ENCODE measurements at regions not wholly inside any gene's neighbourhood (a gene's known extent, or its start where the extent isn't known, plus 50 kb on each side); places are given as distances from the start of the nearest gene placed in this dataset.

DNA sequence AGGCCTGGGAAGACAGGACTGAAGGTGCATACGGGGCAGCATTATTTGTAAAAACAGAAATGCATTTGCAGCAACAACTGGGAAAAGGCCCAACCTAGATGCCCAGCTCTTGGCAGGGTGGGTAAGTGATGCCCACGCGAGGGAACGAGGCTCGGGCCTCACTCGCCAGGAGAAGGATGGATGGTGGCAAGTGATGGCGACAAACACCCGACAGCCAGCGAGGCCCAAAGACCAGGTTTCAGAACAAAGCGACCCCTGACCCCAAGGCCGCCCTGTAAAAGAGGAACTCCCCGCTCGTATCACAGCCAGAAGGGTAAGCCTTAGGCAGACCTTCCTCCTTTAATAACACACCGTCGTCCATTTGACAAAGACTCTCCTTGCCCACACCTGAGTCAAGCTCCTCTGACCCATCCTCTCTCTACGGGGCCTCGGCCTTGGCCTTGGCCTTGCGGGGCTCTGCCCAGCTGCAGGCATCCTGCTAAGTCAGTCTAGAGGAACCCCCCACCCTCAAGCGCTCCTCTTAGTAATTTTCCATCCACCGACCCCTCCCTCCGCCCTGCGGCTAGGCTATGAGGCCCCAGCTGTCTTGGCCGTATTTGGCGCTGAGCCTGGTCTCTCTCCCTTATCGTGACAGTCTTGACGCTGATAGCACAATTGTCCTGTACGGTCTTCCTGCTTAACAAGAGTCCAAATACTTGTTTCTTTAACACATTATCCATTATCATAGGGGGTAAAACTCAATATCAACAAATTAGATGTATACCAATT, 80.2 kb downstream of the NCOR2 start:
- 90 to 93% methylated on average over 27 of the region's 27 CpGs for WGBS, 2 donors
- H3K9me3 ChIP-seq = no peaks in the 10 kb centered on the region
- H3K4me3 ChIP-seq (replicated peaks in 1 of 3) = no peak overlapping the region
- no peak for DNase-seq
- TF ChIP-seq POLR2A (IDR thresholded peaks at IDR 0.05) = no peak
- TF ChIP-seq CTCF (IDR thresholded peaks at IDR 0.05) = no peak
- intact Hi-C loops (cut with DNase I) = loop anchor here (10.0 kb wide), 1 partner anchor 278 kb away; no protein-coding TSS in a partner anchor
- H3K27ac ChIP-seq = no peak overlapping the region
- H3K4me1 ChIP-seq = peaks cover 0 to 10% of the 10 kb centered on the region in 2 donors
- H3K27me3 ChIP-seq = no peaks in the 10 kb centered on the region
- peaks cover 3 to 28% of the 10 kb centered on the region in 2 donors for H3K36me3 ChIP-seq

DNA sequence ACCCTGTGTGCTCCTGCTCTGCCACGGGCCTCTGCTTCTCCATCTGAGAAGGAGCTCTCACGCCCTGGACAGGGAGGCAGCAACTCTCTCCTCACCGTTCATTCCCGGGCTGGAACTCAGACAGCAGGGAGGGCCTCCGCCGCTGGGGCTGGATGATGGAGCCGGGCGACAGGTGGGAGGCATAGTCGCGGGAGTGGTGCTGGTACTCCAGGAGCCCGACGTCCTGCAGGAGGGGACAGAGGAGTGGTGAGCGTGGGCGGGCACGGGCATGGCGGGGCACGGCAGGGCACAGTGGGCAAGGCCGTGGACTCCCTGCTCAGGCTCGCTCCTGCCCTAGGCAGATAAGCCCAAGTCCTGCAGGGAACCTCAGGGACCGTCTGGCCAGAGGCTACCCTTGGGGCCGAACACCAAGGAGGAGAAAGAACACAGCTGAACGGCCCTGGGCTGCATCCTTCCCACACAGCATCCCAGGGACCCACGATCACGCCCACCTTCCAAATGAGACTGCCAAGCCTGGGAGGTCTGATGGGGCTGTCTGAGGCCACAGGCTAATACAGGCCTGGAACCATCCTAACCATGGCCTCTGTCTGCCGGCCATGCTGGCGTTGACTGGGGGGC, 81.0 kb downstream of the NCOR2 start:
- DNase-seq = no peak
- H3K27me3 ChIP-seq = no peaks in the 10 kb centered on the region

GRCh38 chr12:124485371-124485770, 82.0 kb downstream of the NCOR2 start:
- intact Hi-C loops (cut with DNase I) = loop anchor here (10.0 kb wide), 1 partner anchor 279 kb away; no protein-coding TSS in a partner anchor
- no peak overlapping the region for H3K4me3 ChIP-seq (replicated peaks in 1 of 3)
- peaks cover 3 to 28% of the 10 kb centered on the region in 2 donors for H3K36me3 ChIP-seq
- H3K27me3 ChIP-seq = no peaks in the 10 kb centered on the region
- H3K4me1 ChIP-seq = peaks cover 1 to 11% of the 10 kb centered on the region in 2 donors
- H3K9me3 ChIP-seq = no peaks in the 10 kb centered on the region
- TF ChIP-seq POLR2A (IDR thresholded peaks at IDR 0.05) (no peak), CTCF (IDR thresholded peaks at IDR 0.05) (no peak)
- DNase-seq = no peak
- H3K27ac ChIP-seq = no peak overlapping the region
- 95 to 96% methylated on average over 17 to 18 of the region's 18 CpGs for WGBS, 2 donors

More for the DNA sequence above, 81.0 kb downstream of the NCOR2 start:
- Histone ChIP-seq H3K4me3 (replicated peaks in 1 of 3) (no peak overlapping the region), H3K9me3 (no peaks in the 10 kb centered on the region), H3K4me1 (peaks cover 0 to 10% of the 10 kb centered on the region in 2 donors), H3K27ac (no peak overlapping the region), H3K36me3 (peaks cover 3 to 28% of the 10 kb centered on the region in 2 donors)
- WGBS, 2 donors = 90 to 94% methylated on average over 14 to 26 of the region's 26 CpGs
- intact Hi-C loops (cut with DNase I) = loop anchor here (10.0 kb wide), 1 partner anchor 278 kb away; no protein-coding TSS in a partner anchor
- TF ChIP-seq CTCF (IDR thresholded peaks at IDR 0.05) (no peak), POLR2A (IDR thresholded peaks at IDR 0.05) (no peak)

- 87 to 91% methylated on average over 8 to 10 of the region's 10 CpGs for WGBS, 2 donors
These were observed 82.9 kb downstream of the NCOR2 start for GRCh38 chr12:124484526-124484953.

More at GRCh38 chr12:124484526-124484953, 82.9 kb downstream of the NCOR2 start:
- DNase-seq = no peak
- H3K9me3 ChIP-seq = no peaks in the 10 kb centered on the region
- no peak overlapping the region for H3K4me3 ChIP-seq (replicated peaks in 1 of 3)
- intact Hi-C loops (cut with DNase I) = loop anchor here (10.0 kb wide), 1 partner anchor 280 kb away; no protein-coding TSS in a partner anchor
- no peaks in the 10 kb centered on the region for H3K27me3 ChIP-seq
- no peak overlapping the region for H3K27ac ChIP-seq
- H3K4me1 ChIP-seq = peaks cover 9 to 20% of the 10 kb centered on the region in 2 donors
- peaks cover 3 to 28% of the 10 kb centered on the region in 2 donors for H3K36me3 ChIP-seq
- TF ChIP-seq CTCF (IDR thresholded peaks at IDR 0.05) (no peak), POLR2A (IDR thresholded peaks at IDR 0.05) (no peak)

Measured in thyroid gland (tissue), 4 donors.